GM13977 (cell line): ENCODE measurements at regions not wholly inside any gene's neighbourhood (a gene's known extent, or its start where the extent isn't known, plus 50 kb on each side); places are given as distances from the start of the nearest gene placed in this dataset.
A peak's percentile ranks its signal among the peaks of the same experiment; 100 is the strongest.

Experiments used
- DNase-seq: peaks from one replicate; pipeline ENCODE4 v3.0.0; 2012; ENCODE audit warnings: low spot score
- in situ Hi-C: fragments of 300-500 bp; cut with MboI; formaldehyde crosslinking; loops from one replicate; pipeline ENCODE4 v1.12.0; 2022; ENCODE audit warnings: low sequenced_read_pairs, low pct_unique_long_range_greater_than_20kb, mixed read lengths, inconsistent platforms; ENCODE audit not compliant: unreplicated experiment
- TF ChIP-seq, protein P1 (sequence below): IDR thresholded peaks from 2 replicates; pipeline ENCODE4 v1.5.1; 2012; ENCODE audit warnings: mild to moderate bottlenecking, control low read depth; ENCODE audit not compliant: insufficient read depth; ENCODE audit errors: extremely low read depth, missing control alignments

DNA sequence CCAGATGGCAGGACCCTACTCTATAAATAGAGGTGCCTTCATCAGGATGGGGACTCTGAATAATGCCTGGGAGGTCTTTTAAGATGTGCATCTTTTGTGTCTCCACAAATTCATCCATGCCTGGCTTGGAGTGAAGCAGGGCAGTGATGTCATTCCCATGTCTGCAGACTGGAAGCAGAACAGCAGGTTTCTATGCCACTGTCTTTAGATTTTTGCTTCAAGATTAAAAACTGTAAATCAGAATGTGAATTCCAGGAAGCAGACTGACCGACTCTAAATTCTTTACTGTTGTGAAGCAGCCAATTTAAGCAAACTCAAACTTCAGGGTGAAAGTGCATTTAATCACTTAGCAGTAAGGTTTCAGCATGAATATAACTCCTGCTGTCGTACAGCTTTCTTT, 159.3 kb downstream of the SCG2 start:
- DNase-seq: no peak
- TF ChIP-seq, protein P1, sequence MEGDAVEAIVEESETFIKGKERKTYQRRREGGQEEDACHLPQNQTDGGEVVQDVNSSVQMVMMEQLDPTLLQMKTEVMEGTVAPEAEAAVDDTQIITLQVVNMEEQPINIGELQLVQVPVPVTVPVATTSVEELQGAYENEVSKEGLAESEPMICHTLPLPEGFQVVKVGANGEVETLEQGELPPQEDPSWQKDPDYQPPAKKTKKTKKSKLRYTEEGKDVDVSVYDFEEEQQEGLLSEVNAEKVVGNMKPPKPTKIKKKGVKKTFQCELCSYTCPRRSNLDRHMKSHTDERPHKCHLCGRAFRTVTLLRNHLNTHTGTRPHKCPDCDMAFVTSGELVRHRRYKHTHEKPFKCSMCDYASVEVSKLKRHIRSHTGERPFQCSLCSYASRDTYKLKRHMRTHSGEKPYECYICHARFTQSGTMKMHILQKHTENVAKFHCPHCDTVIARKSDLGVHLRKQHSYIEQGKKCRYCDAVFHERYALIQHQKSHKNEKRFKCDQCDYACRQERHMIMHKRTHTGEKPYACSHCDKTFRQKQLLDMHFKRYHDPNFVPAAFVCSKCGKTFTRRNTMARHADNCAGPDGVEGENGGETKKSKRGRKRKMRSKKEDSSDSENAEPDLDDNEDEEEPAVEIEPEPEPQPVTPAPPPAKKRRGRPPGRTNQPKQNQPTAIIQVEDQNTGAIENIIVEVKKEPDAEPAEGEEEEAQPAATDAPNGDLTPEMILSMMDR: no peak
- in situ Hi-C loops: no loop called here

DNA sequence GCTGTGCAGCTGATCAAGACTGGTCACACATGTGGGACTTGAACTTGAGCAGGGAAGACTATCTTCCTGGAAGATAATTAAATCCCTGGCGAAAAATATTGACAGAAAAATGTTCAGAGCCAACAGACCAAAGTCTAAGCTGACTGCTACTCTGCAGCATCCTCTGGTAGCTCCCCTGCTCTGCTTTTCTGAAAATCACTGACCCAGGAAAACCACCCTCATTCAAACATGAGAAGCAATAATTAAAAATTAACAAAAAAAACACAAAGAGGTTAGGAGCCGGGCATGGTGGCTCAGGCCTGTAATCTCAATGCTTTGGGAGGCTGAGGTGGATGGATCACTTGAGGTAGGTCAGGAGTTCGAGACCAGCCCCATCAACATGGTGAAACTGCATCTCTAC, 151.9 kb downstream of the SCG2 start:
- TF ChIP-seq, protein P1: no peak
- DNase-seq: no peak
- in situ Hi-C loops: no loop called here

DNA sequence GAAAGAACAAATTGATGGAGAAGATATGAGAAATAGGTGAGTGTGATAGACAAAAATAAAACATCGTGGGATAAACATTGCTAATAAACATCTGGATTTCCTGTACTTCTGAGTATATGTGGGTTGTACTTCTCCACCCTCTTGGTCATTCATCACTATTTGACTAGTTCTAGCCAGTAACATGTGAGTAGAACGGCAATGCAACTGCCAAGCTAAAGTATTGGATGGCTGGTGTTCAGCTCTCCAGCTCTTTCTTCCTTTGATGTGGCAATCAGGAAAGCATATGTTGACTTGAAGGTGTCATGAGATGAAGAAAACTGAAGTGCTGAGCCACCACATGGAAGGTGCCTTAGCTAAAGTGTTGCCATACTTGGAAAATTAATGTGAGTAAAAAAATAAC, 144.9 kb downstream of the SCG2 start:
- TF ChIP-seq, protein P1: no peak
- in situ Hi-C loops: no loop called here
- DNase-seq: no peak

DNA sequence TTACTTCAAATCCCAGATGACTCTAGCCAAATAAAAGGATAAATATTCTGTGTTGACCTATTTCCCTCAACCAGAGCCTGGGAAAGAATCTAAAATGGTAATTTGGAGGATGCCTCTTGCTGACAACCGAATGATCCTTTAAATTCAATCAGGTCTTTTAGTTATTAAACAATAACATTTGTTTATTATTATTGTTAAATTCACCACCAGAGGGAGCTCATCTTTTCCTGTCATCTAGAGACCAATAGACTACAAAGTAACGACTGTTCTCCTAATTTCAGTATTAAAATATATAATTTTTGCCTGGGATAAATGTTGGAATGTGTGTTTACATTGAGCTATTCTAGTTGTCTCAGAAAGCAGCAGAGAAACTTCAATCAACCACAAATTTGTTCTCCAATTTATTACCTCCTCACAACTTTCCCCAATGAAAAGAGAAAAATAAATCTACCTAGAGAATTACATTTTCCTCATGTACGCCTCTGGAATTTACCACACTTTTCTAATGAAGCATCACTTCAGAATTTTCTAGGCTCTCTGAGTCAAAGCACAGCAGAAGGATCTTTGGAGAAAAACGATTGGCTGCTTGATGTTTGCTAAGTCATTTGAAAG, 142.7 kb downstream of the SCG2 start:
- in situ Hi-C loops: no loop called here
- DNase-seq: no peak
- TF ChIP-seq, protein P1: peak; percentile 34

DNA sequence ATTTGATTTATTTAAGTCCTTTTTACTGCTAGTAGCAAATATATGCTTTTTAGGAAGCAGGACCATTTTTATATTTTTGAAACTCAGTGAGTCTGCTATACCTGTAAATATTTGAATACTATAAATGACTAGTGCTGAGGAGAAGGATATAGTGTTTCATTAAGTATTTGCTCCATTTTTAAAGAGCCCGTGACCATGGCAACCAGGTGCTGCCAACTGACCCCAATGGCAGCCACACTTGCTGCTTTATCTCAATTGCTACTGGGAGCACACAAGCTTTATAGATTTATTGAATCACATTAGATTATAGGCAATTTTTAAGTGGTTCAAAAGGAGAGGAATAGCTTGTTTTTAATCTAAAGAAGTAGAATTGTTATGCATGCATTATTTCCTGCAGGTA, 142.0 kb downstream of the SCG2 start:
- no peak for DNase-seq
- TF ChIP-seq, protein P1: no peak
- in situ Hi-C loops: no loop called here

DNA sequence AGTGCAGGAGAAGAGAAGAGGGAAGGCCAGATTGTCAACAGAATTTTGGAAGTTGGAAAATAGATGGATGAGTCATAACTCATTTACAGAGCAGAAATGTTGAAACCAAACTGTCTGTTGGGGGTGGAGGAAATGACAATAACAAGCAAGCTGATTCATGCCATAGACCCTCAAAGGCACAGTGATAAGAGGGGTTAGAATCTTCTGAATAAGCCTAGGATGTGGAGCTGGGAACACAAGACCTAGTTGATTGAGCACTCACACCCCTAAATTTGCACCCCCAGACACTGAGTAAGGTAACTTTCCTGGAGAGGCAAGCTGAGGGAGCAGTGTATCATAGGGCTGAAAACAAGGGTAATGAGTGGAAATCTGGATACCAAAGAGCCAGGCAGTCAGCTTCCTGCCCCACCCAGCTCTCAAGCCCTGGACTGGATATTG, 141.4 kb downstream of the SCG2 start:
- in situ Hi-C loops: no loop called here
- TF ChIP-seq, protein P1: no peak
- DNase-seq: no peak
